ENCODE measurements at regions not wholly inside any gene's neighbourhood (a gene's known extent, or its start where the extent isn't known, plus 50 kb on each side); places are given as distances from the start of the nearest gene placed in this dataset.

DNA sequence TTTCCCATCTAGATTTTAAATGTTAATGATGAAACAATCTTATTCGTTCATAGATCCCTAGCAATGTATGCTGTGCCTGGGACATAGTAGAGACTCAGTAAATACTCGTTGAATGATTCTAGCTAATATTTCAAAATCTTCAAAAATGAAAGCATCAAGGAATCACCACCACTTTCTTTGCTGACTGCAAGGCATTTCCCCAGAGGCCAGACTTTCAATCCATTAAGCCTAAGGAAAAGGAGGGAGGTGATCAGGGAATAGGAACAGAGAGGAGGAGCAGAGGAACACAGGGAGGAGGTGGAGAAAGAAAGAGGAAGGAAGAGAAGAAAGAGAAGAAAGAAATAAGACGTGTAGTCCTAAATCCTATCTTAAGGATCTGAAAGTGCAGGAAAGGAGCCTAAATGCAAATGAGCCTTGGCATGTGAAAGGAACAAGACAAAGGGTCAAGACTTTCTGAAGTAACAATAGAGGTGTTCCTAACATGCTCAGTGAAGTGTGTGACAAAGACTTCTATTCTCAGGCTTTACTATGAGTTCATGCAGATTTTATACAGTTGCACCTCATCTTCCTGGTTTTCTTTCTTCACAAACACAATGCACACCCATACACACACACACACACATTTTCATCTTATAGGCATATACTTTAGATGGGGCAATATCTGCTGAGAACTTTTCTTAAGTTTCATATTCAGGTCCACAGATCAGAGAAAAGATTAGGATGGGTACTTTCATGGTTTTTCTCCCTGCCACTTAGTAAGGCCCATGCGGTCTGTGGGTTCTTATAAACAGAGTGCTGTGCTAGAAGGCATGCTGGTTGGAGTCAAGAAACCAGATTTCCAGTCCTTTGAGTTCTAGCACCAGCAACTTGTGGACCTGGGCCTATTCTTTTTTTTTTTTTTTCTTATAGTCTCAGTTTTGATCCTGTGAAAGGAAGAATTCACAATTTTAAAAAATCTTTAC lies 512.2 kb upstream of the TNC start:
- TF ChIP-seq, protein P1, sequence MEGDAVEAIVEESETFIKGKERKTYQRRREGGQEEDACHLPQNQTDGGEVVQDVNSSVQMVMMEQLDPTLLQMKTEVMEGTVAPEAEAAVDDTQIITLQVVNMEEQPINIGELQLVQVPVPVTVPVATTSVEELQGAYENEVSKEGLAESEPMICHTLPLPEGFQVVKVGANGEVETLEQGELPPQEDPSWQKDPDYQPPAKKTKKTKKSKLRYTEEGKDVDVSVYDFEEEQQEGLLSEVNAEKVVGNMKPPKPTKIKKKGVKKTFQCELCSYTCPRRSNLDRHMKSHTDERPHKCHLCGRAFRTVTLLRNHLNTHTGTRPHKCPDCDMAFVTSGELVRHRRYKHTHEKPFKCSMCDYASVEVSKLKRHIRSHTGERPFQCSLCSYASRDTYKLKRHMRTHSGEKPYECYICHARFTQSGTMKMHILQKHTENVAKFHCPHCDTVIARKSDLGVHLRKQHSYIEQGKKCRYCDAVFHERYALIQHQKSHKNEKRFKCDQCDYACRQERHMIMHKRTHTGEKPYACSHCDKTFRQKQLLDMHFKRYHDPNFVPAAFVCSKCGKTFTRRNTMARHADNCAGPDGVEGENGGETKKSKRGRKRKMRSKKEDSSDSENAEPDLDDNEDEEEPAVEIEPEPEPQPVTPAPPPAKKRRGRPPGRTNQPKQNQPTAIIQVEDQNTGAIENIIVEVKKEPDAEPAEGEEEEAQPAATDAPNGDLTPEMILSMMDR (IDR thresholded peaks at IDR 0.05; ENCODE audit: low read depth, low read length), result no peak
- H3K36me3 ChIP-seq, result no peaks in the 10 kb centered on the region
- no peaks in the 10 kb centered on the region; the same call in 1 of the 2 replicates for H3K27me3 ChIP-seq
- H3K4me3 ChIP-seq (ENCODE audit: low read depth, low read length), result no peak overlapping the region
- no peak for DNase-seq
- H3K4me1 ChIP-seq, result no peaks in the 10 kb centered on the region
- no peaks in the 10 kb centered on the region for H3K9me3 ChIP-seq

GRCh38 chr9:115632391-115632790 lies 514.4 kb upstream of the TNC start:
- Histone ChIP-seq H3K27me3 (no peaks in the 10 kb centered on the region; the same call in 1 of the 2 replicates), H3K4me3 (ENCODE audit: low read depth, low read length) (no peak overlapping the region), H3K36me3 (no peaks in the 10 kb centered on the region), H3K4me1 (no peaks in the 10 kb centered on the region), H3K9me3 (no peaks in the 10 kb centered on the region)
- TF ChIP-seq, protein P1 (IDR thresholded peaks at IDR 0.05; ENCODE audit: low read depth, low read length), result no peak
- no peak for DNase-seq

DNA sequence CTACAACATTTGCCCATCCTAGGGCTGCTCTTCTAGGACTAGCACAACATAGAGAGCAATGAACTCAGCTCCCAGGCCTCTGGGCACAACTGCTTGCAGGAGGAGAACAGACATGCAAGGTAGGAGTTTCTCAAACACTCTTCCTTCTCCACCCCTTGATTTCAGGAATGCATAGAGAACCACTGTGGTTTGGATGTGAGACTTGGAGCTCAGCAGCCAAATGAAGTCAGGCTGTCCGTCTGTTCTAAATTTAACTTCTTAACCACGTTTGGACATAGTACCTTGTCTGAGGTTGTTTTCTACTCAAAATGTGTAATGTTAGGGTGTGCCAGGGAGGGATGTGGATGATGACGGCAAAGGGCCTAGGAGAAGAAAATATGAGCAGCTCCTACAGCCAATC lies 515.1 kb upstream of the TNC start:
- Histone ChIP-seq H3K4me3 (ENCODE audit: low read depth, low read length) (no peak overlapping the region), H3K27me3 (no peaks in the 10 kb centered on the region; the same call in 1 of the 2 replicates), H3K9me3 (no peaks in the 10 kb centered on the region), H3K4me1 (no peaks in the 10 kb centered on the region), H3K36me3 (no peaks in the 10 kb centered on the region)
- TF ChIP-seq, protein P1 (IDR thresholded peaks at IDR 0.05; ENCODE audit: low read depth, low read length), result no peak
- DNase-seq, result no peak

DNA sequence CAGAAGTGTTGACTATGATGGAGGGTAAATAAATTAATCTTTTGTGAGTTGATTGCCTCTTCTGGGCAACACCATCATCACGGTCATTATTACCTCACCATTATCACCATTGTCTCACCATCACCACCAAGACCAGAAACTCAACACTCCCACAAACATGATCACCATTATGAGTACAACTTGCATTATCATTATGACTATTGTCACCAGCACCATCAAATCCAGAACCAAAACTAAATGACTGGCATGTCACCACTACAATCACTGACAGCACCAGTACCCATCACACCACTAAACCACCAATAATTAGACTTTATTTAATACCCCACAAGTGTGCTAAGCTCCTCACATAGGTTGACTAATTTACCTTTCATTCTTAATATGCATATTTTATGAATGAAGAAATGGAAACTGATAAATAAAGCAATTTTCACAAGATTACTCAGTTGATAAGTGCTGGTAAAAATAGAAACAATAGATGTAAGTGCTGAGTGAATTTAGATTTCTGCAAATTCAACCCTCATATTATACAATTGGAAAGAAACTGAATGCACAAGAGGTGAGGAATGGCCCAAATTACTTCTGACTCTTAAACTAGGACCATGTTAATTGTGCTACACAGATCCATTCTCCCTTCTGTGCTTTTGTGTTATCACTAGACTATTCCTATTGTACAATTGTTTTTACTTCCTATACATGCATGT lies 517.8 kb upstream of the PAPPA start:
- Histone ChIP-seq H3K4me1 (no peaks in the 10 kb centered on the region), H3K36me3 (no peaks in the 10 kb centered on the region), H3K9me3 (no peaks in the 10 kb centered on the region), H3K4me3 (ENCODE audit: low read depth, low read length) (no peak overlapping the region), H3K27me3 (no peaks in the 10 kb centered on the region)
- no peak for DNase-seq
- TF ChIP-seq, protein P1 (IDR thresholded peaks at IDR 0.05; ENCODE audit: low read depth, low read length), result no peak

DNA sequence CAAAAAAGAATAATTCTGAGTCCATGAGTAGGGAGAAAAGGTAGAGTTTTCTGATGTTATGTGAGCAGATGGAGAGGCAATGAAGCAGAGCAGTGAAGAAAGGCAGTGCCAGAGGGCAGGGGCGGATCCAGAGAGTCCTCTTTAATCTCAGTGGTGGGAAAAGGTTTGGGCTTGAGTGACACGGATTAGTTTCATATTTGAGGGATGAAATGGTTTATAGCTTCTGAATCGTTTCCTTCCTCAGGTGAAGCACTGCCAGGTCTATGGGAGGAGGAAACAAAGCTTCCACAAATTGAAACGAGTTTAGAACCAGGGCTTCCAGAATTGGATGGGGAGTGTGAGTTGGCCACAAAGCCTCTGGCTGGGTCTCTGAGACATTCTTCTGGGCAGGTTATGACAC lies 517.0 kb upstream of the PAPPA start:
- DNase-seq, result no peak
- H3K4me3 ChIP-seq (ENCODE audit: low read depth, low read length), result no peak overlapping the region
- H3K27me3 ChIP-seq, result no peaks in the 10 kb centered on the region
- TF ChIP-seq, protein P1 (IDR thresholded peaks at IDR 0.05; ENCODE audit: low read depth, low read length), result no peak
- no peaks in the 10 kb centered on the region for H3K36me3 ChIP-seq
- H3K4me1 ChIP-seq, result no peaks in the 10 kb centered on the region
- H3K9me3 ChIP-seq, result no peaks in the 10 kb centered on the region
